Superior temporal gyrus (tissue), 1 donor: ENCODE measurements at regions not wholly inside any gene's neighbourhood (a gene's known extent, or its start where the extent isn't known, plus 50 kb on each side); places are given as distances from the start of the nearest gene placed in this dataset.

ENCODE experiments used
- DNase-seq: peaks from one replicate; pipeline ENCODE4 v3.0.0-alpha.2; 2016; ENCODE audit errors: extremely low spot score

DNA sequence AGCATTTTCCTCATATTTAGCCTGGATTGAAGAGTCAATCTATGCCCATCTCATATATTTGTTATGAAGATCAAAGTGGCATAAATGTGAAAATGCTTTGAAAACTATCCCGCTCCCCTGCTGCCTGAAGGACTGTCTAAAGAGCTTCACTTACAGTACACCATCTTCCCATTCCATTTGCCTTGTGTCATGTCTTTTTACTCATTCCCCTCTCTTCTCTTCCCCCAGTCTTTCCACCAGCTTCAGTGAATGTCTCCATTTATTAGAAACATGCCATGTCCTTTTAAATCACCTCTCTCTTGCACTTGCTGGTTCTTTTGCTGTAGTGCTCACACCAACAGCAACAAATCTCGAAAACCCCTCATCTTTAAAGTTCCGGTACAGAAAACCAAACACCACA is 192.7 kb upstream of the SGCD start:
- no peak for DNase-seq

DNA sequence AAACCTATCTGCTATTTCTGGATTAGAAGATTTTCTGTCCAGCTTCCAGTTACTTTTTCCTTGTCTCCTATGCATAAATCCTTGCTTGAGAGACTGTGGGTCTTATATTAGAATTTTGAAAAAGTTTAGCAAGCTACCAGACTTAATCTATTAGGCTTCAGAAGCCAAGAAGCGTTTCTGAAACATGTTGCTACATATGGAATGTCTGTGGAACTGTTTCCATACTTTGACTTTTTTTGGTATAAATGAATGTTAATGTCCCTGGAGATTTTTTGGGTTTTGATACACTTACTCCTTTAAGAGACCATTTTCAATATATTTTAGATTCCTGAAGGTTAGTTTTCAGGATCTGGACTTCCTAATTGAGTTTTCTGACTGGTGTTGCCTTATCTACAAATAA is 191.4 kb upstream of the SGCD start:
- no peak for DNase-seq

DNA sequence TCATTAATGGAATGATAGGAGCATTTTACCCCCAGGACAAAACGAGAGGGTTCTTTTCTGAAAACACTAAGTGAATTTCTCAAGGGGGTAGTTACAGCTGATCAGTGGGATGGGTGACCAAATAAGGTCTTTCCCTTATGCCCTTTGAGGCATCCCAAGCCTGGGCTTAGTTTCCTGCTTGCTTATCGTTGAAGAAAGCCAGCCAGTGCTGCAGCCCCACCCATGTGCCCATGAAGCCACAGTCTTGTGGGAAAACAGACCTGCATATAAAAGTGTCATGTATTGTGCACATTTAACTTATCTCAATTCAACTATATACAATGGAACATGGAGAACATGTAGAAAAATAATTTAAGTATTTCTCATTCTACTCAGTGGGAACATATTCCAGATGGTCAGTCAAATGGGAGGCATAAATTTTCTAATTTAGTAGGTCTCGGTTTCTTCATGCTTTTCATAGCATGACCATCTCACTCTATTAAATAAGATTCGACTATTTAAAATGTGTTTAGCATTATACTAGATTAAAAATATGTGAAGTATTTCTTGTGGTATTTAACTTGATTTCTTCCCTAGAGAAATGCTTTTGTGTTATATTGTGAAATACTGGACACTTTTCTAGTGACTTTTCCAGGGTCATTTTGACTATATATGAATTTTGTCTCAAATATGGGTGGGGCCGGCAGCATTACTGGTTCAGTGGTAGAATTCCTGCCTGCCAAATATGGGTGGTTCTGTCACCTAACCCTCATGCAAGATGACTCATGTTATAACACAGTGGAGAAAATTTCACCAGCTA is 189.7 kb upstream of the SGCD start:
- no peak for DNase-seq

DNA sequence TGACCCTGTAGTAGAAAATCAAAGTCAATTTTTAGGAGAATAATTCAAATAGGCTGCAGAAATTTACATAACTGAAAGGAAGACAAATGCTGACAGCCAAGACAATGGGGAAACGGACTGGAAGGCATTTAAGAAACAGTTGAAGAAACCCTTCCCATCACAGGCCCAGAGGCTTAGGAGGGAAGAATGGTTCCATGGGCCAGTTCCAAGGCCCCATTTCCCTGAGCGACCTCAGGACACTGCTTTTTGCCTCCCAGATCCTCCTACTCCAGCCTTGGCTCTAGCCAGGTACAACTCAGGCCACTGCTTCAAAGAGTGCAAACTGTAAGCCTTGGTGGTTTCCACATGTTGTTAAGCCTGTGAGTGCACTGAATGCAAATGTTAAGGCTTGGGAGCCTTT is 184.1 kb upstream of the SGCD start:
- no peak for DNase-seq

DNA sequence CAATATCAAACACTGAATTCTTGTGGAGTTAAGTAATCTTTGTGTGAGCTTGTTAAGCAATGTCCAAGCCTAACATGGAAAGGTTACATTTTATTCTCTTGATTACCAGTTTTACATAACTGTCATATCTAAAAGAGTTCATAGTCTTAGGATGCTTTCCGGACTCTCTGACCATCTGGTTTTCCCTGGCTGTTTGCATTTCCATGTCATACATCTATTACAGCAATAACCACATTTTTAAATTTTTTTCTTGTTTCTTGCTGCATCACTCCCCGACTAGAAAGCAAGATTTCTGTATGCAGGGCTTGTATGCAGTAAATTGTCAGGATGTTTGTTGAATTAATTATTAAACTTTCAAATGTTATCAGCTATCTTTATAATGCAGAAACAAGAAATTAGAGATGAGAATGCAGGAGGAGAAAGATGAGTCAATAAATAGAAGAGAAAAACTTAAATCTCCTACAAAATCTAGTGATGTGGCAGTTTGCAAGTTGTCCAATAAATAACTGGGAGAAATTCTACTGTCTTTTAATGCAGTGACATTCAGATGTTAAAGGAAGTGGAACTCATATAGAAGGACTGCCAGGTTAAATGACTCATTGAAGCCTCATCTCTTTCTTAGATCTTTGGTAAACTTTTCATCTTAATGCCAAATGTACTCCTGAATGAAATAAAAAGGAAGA is 179.6 kb upstream of the SGCD start:
- DNase-seq: no peak

DNA sequence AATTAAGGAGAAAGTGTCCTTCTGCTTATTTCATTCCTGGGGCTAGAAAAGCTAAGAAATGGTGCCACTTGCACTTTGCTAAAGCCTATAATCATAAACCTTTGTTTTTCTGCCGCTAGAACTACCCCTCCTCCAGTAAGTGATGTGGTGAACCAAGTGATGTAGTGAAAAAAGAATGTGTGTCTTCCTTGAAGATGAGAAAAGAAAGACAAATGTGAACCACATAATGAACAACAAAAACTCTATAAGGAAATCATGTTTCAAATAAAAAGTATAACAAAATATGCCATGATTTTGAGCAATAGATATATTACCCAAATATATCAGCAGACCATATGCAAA is 179.0 kb upstream of the SGCD start:
- DNase-seq: no peak

DNA sequence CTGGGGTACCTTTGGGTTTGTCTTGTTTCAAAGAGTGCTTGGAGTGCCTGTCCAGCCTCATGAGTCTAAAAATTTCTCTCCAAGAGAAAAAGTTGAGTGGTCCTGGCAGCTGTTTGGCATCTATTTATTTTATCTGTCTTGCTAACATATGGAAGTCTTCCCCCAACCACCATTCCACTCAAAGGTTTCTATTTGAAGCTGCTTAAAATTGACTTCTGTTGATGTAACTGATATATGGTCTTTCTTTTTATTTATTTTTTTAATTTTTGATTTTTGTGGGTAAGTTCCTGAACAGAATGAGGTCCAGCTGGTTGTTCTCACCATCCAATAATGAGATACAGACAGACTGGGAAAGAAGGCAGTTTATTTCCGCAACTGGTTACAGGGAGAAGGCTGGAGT is 178.7 kb upstream of the SGCD start:
- DNase-seq: no peak

DNA sequence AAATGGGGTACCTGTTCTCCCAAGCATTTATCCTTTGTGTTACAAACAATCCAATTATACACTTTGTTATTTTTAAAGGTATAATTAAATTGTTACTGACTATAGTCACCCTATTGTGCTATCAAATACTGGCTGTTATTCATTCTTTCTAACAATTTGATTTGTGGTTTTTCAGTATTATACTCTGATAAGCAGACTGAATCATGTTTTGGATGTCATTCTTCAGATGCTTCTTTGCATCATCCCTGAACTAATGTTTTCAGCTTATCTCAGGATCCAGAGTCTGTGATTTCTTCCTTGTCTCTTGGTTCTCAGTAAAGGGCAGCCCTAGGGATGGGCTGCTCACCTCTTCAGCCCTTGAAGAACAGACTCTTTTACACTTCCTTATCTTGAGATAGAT is 177.8 kb upstream of the SGCD start:
- no peak for DNase-seq

DNA sequence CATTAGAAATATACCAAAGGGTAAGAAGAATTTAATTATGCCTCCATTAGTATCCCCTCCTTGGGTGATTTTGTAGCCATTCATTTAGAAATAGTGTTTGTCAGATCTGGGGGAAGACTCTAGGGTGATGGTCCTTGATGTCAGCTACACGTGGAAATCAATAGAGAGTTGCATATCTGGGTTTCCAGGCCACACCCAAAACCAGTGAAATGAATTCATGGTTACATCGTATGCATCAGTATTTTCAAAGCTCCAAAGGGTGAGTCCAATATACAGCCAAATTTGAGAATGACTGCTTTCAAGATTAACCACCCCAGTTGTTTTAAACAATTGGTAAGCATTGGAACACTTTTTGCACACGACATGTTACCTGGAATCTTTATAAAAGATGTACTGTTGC is 173.4 kb upstream of the SGCD start:
- DNase-seq: no peak

DNA sequence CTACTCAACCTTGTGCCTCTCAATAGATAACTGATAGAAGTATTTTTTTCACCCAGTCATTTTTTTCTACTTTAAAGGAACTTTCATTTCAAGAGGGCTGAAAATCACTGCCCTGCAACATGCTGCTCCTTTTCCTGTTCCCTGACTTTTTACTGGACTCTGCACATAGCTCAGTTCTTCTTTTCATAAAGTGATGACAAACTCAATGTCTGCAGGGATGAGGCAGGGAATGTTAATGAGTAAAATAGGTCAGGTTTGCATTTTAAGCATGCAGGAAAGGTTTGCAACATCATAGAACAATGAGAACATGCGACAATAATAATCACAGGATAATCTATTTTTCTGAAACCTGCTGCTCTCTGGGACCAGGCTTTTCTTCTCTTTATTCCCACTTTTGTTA is 172.2 kb upstream of the SGCD start:
- no peak for DNase-seq

DNA sequence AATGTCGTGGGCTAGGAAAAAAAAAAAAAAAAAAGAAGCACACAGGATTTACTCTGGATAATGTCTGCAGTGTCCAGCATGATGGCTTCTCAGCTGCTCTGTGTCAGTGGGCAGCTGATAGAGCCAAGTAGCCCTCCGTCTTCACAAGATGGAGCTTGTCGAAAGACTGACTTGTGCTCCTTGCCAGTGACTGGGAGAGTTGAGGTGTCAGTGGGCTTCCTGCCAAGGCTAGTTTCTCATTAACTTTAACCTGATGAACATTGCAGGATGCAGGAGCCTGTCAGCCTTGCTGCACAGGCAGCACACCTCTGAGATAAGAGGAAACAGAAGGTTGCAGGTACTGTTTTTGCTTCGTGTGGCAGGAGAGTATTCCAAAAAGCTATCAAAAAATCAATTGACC is 171.4 kb upstream of the SGCD start:
- DNase-seq: no peak

DNA sequence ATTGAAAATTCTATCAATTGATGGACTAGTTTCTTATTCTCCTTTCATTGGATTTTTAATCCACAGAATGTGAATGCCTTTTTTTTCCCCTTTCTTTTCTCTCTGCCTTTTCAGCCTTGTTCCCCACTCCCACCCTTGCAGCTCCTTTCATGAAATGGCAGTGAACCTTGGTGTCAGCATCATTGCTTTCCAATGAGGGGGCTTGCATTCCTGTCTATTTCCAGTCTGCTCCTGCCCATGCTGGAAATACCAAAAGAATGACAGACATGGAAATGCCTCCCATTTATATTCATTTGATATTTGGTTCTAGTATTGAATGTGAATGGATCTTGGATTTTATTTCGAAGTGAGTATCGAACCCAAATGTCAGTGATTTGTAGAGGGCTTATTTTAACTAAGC is 162.7 kb upstream of the SGCD start:
- DNase-seq: no peak

DNA sequence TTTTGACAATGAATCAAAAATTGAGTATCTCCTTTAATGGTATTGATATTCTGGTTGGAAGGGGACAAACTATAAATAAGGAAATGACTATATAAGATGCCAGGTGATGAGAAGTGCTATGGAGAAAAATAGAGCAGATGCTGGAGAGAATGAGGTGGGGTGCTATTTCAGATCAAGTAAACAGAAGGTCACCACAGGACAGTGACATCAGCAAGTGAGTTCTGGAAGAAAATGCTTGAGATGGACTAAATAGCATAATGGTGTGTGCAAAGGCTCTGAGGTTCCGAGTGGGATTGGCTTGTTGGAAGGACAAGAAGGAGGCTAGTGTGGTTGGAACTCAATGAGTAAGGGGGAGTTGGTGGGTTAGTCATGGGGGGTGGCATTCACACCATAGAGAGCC is 157.5 kb upstream of the SGCD start:
- DNase-seq: no peak

DNA sequence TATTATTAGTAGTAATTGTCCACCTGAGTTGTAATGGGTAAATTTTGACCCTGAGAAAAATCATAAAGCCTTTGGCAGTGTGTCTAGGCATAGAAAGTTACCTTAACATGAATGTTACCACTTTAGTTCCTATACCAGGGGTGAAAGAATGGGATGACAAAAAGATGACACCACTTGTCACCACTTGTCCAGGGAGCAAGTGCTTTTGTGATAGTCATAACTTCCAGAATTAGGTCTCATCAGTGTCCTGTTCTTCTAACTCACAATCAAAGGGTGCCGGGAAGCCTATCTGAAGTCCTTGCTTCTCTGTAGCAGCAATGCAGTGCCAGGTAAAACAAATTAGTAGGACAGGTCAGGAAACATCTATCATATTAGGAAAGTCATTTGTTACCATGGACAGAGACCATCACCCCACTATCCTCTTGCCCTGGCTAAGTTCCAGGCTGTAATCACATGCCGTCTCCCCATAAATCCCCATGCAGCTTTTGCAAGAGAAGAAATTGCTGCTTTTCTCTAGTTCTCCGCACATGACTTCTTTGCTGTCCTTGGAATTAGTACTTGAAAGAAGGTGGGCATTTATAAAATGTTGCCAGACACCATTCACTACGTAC is 156.5 kb upstream of the SGCD start:
- no peak for DNase-seq

DNA sequence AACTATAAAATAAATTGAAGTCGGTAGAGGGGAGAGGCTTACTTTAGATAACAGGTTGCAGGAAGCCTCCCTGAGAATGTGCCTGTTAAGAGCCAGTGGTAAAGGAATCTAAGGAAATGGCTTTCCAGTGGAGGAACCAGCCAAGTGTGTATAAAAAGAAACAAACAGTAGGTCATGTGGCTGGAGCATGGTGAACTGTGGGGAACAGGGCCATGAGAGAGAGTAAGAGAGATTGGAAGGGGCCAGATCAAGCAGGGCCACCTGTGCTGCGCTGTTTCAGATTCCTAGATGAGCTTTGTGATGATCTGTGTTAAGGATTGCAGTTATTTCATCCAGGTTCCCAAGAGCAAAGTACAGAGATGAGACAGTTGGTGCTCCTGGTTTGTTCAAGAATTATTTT is 152.7 kb upstream of the SGCD start:
- DNase-seq: no peak

DNA sequence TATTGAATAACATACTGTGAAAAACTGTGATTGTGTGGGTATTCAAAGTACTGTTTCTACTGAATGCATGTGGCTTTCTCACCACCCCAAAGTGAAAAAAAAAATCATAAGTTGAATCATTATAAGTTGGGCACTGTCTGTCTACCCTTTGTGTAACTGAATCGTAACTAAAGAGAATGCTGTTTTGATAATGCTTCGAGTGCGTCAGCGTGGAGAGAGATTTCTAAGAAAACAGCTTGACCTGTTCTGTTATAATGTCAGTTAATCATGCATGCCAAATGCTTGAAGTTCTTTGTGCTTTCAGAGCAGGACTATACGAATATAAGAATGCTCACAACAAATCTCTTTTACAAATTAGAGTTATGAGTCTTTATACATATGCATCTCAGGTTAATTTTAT is 148.8 kb upstream of the SGCD start:
- no peak for DNase-seq

DNA sequence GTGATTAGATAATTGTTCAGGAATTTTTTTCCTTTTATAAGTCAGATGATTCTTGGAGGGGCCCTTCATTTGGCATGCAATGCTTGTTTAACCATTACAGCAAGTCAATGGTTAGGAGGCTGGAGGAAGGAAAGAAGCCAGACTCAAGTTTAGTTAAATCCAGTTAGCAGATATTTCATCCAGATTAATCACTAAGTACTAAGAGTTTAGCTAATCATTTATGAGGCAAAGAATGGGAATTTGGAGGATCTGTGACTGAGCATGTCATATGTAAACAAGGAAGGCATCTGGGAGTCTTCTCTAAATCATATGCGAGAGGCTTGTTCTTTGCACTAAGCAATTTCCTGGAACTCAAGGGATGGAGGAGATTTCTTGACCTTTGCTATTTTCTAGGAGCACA is 145.3 kb upstream of the SGCD start:
- no peak for DNase-seq

DNA sequence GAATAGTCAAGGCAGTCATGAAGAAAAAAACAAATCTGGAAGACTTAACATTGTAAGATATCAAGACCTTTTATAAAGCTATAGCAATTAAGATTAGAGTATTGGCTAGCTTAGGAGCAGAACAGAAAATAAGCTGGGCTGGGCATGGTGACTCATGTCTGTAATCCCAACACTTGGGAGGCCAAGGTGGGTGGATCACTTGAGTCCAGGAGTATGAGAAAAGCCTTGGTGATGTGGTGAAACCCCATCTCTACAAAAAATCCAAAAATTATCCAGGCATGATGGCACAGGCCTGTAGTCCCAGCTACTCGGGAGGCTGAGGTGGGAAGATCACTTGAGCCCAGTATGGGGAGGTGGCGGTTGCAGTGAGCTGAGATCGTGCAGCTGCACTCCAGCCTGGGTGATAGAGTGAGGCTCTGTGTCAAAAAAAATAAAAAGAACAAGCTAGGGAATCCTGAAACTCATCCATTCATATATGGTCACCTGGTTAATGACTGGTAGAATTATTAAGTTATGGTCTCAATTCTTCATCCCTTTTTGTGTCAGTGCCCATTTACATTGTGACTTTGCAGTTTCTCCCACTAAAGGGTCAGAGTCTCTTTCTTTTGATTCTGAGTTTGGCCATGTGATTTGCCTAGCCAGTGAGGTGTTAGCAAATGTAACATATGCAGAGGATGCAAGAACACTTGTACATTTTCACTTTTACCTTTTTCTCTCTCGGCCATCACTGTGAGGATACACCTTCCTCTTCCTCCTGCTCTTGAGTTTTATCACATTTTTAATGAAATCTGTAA is 144.6 kb upstream of the SGCD start:
- DNase-seq: no peak

DNA sequence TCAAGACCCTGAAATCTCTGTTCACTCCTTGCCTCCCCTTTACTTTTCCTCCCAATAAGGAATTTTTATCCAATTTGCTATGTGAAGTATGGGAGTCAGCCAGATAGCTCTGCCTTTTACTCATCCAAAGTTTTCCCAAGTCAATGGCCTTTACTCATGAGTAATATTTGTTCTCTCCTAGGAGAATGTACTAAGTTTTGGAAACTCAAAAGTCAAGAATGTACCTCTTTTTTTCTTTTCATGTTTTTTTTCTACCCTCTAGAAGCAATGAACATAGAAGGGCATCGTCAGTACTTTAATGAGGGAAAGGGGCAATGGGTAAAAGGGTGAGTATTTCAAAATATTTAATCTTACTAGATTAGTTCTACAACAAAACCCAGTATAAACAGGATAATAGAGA is 140.2 kb upstream of the SGCD start:
- no peak for DNase-seq

DNA sequence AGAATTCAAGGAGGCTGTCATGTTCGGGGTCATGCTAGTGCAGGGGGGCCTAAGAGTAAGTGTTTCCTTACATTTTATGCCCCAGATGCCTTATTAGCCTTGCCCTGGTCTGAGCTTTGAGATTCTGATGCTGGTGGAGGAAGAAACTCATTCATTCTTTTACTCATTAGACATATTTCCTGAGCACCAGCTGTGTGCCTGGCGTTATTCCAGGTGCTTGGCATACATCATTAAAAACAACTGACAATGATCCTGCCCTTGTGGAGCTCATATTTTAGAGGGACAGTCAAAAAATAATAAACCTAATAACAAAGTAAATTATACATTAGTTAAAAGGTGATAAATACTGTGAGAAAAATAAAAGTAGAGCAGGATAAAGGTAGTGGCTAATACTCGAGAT is 138.9 kb upstream of the SGCD start:
- DNase-seq: no peak

DNA sequence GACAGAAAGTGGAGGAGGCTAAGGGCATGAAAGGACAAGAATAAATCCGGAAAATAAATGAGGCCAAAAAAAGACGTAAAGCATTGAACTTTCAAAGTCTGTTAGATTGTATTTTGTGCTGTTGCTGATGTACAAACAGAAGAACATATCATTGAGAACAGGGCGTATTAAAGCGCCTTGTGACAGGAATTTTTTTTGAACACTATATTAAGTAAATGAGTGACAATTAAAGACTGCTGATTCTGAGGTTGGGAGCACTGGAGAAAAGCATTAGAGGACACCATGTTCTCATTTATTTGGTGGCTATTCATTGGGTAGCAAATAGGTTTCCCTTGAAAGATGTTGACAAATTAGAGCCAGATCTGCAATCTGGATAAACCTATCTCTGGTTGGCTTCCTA is 137.3 kb upstream of the SGCD start:
- no peak for DNase-seq

DNA sequence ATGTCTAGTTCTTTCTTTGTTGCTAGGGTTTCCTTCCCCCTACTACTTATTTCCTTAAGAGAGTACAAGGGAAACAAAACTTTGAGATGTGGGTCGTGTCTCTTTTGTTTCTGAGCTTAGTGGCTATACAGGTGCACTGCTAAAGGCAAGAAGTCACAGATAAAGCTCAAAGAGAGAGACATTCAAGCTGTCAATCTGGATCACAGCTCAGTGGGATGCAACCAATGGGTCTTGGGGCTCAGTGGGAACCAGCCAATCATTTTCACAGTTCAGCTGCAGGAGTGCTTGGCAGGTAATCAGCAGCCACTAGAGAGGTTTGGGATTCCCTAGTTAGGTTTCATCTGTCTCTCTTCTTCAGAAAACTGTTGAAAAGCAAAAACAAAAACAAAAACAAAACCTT is 135.4 kb upstream of the SGCD start:
- no peak for DNase-seq
